ENCODE measurements at regions not wholly inside any gene's neighbourhood (a gene's known extent, or its start where the extent isn't known, plus 50 kb on each side); places are given as distances from the start of the nearest gene placed in this dataset.

- TF ChIP-seq ZNF639 (CRISPR knock-in tag; conservative IDR thresholded peaks at IDR 0.05) (no peak), THAP8 (CRISPR knock-in tag; IDR thresholded peaks at IDR 0.05; ENCODE audit: borderline replicate concordance) (no peak), CTCF (CRISPR knock-in tag; IDR thresholded peaks at IDR 0.05) (0 out of 2 replicates have a peak, but pooled peaks have one; percentile 35), SMC3 (IDR thresholded peaks at IDR 0.05; ENCODE audit: low read length) (0 out of 2 replicates have a peak, but pooled peaks have one; percentile 16), SRF (IDR thresholded peaks at IDR 0.05; ENCODE audit: low read depth, low read length) (no peak), MYC (CRISPR knock-in tag; IDR thresholded peaks at IDR 0.05; ENCODE audit: borderline replicate concordance) (no peak), ZNF431 (CRISPR knock-in tag; IDR thresholded peaks at IDR 0.05; ENCODE audit: borderline replicate concordance, low read depth) (no peak), ZNF230 (CRISPR knock-in tag; IDR thresholded peaks at IDR 0.05) (no peak), ARID3A (IDR thresholded peaks at IDR 0.05; ENCODE audit: low read depth, low read length) (0 out of 2 replicates have a peak, but pooled peaks have one; percentile 29), DPF2 (CRISPR knock-in tag; IDR thresholded peaks at IDR 0.05; ENCODE audit: borderline replicate concordance, low read depth) (no peak), NR2F6 (IDR thresholded peaks at IDR 0.05) (no peak), NR2F6 (CRISPR knock-in tag; IDR thresholded peaks at IDR 0.05) (no peak), ADNP (CRISPR knock-in tag; IDR thresholded peaks at IDR 0.05) (no peak), TFAP4 (IDR thresholded peaks at IDR 0.05; ENCODE audit: borderline replicate concordance, low read depth) (no peak), ZNF609 (CRISPR knock-in tag; IDR thresholded peaks at IDR 0.05; ENCODE audit: borderline replicate concordance) (no peak), RFX1 (IDR thresholded peaks at IDR 0.05) (no peak), KDM4B (CRISPR knock-in tag; IDR thresholded peaks at IDR 0.05) (no peak), STAG1 (CRISPR knock-in tag; IDR thresholded peaks at IDR 0.05) (peak; percentile 52)
These were observed 56.0 kb upstream of the DOCK9 start (continued) for GRCh38 chr13:99033814-99034213.

All from HepG2 (cell line).